HCT116 (cell line): ENCODE measurements at regions not wholly inside any gene's neighbourhood (a gene's known extent, or its start where the extent isn't known, plus 50 kb on each side); places are given as distances from the start of the nearest gene placed in this dataset.

Experiments used
- ATAC-seq: fragments of 200-7000 bp; cut with Tn5 transposase; 2 replicates; pipeline ENCODE4 v1.9.1; 2020; ENCODE audit warnings: mild to moderate bottlenecking, moderate library complexity
- BruUV-seq: library from RNA; stranded (reverse); fragments of 400-500 nt; replicated peaks from 2 replicates; lab custom pipeline; 2021; lab: Mats Ljungman, UMichigan
- CTCF ChIA-PET: fragments of 300-600 bp; sonication (Branson Sonifier 250); formaldehyde crosslinking; loops from one replicate; lab custom pipeline; 2021; ENCODE audit warnings: antibody characterized with exemption; lab: Charles Lee
- POLR2A ChIA-PET: fragments of 300-600, 350-600 bp; sonication (Branson Sonifier 250); formaldehyde crosslinking; loops from one replicate; lab custom pipeline; 2021; ENCODE audit warnings: antibody characterized with exemption; lab: Charles Lee
- RAD21 ChIA-PET, 2 experiments: fragments of 300-600 bp; sonication (Branson Sonifier 250); formaldehyde crosslinking; loops; one replicate each; lab custom pipeline; 2023; ENCODE audit warnings: low total read pairs in 2 of 2; ENCODE audit not compliant: uncharacterized antibody in 2 of 2, unreplicated experiment in 2 of 2, low non-redundant PET in 1 of 2; lab: Charles Lee
- DNase-seq: peaks from one replicate; pipeline ENCODE4 v3.0.0-alpha.2; 2010; ENCODE audit warnings: low read depth, low spot score
- H2AFZ ChIP-seq: fragments of 200-600 bp; shearing (Covaris generic), sonication (generic); 2 replicates; pipeline ENCODE4 v1.6.1; 2017; ENCODE audit warnings: low read depth, mixed run types, mixed read lengths, antibody characterized with exemption, low read length; ENCODE audit not compliant: poor library complexity, severe bottlenecking
- H3K27ac ChIP-seq: 2 replicates; pipeline ENCODE4 v1.5.1; 2012; ENCODE audit warnings: low read depth, low read length
- H3K27me3 ChIP-seq: fragments of 200-600 bp; sonication (generic); 2 replicates; pipeline ENCODE4 v1.6.1; 2016; ENCODE audit warnings: mixed run types, low read length, mixed read lengths; ENCODE audit not compliant: insufficient read depth
- H3K36me3 ChIP-seq, 2 experiments: fragments of 200-500 bp in 1 of 2; fragments of 200-600 bp in 1 of 2; sonication (Bioruptor generic) in 1 of 2; sonication (generic) in 1 of 2; 2 replicates each; pipeline versions ENCODE4 v1.5.1 to v1.6.1; 2014 to 2016; ENCODE audit warnings: low read length in 2 of 2, inconsistent platforms in 1 of 2, mixed read lengths in 1 of 2, mixed run types in 1 of 2; ENCODE audit not compliant: insufficient read depth in 2 of 2, control insufficient read depth in 1 of 2
- H3K4me1 ChIP-seq, 2 experiments: fragments of 200-600 bp in 1 of 2; sonication (generic) in 1 of 2; 2 replicates each; pipeline versions ENCODE4 v1.5.1 to v1.6.1; 2012 to 2017; ENCODE audit warnings: low read length in 2 of 2, inconsistent platforms in 1 of 2, mild to moderate bottlenecking in 1 of 2, mixed read lengths in 1 of 2, mixed run types in 1 of 2, moderate library complexity in 1 of 2; ENCODE audit not compliant: insufficient read depth in 2 of 2, control insufficient read depth in 1 of 2
- H3K4me2 ChIP-seq: fragments of 200-600 bp; sonication (generic); 2 replicates; pipeline ENCODE4 v1.6.1; 2017; ENCODE audit warnings: mixed run types, low read length, mixed read lengths
- H3K4me3 ChIP-seq, 2 experiments: fragments of 200-600 bp in 1 of 2; sonication (generic) in 1 of 2; replicated peaks in 1 of 2; 2 replicates each; pipeline ENCODE4 v1.5.1; 2011 to 2016; ENCODE audit warnings: low read length in 2 of 2, control low read depth in 1 of 2, low read depth in 1 of 2, mild to moderate bottlenecking in 1 of 2, mixed read lengths in 1 of 2, mixed run types in 1 of 2
- H3K79me2 ChIP-seq: fragments of 200-600 bp; sonication (generic); 2 replicates; pipeline ENCODE4 v1.6.1; 2017; ENCODE audit warnings: mild to moderate bottlenecking, mixed run types, low read length, moderate library complexity, mixed read lengths; ENCODE audit not compliant: insufficient read depth
- H3K9ac ChIP-seq: fragments of 200-600 bp; sonication (generic); 2 replicates; pipeline ENCODE4 v1.6.1; 2016; ENCODE audit warnings: low read length, mixed read lengths
- H3K9me2 ChIP-seq: fragments of 200-600 bp; sonication (generic), shearing (Covaris generic); 2 replicates; pipeline ENCODE4 v1.6.1; 2017; ENCODE audit warnings: mixed run types, mild to moderate bottlenecking, moderate library complexity; ENCODE audit not compliant: insufficient read depth
- H3K9me3 ChIP-seq, 2 experiments: fragments of 200-500 bp in 1 of 2; fragments of 200-600 bp in 1 of 2; sonication (Bioruptor generic) in 1 of 2; sonication (generic) in 1 of 2; 2 replicates each; pipeline ENCODE4 v1.6.1; 2014 to 2017; ENCODE audit warnings: low read length in 2 of 2, mixed read lengths in 2 of 2, inconsistent platforms in 1 of 2, low read depth in 1 of 2, mild to moderate bottlenecking in 1 of 2, mixed run types in 1 of 2, moderate library complexity in 1 of 2; ENCODE audit not compliant: control insufficient read depth in 1 of 2, insufficient read depth in 1 of 2
- H4K20me1 ChIP-seq: fragments of 200-600 bp; sonication (generic), shearing (Covaris generic); 2 replicates; pipeline ENCODE4 v1.6.1; 2017; ENCODE audit warnings: mixed run types, mild to moderate bottlenecking, moderate library complexity; ENCODE audit not compliant: insufficient read depth
- CEBPB ChIP-seq: IDR thresholded peaks from 2 replicates; pipeline ENCODE4 v1.6.1; 2012; ENCODE audit warnings: low read depth
- EGR1 ChIP-seq: IDR thresholded peaks from 2 replicates; pipeline ENCODE4 v1.6.1; 2012; ENCODE audit warnings: low read depth
- EZH2 ChIP-seq: fragments of 200-600 bp; sonication (generic); IDR thresholded peaks from 2 replicates; pipeline ENCODE4 v1.6.1; 2017; ENCODE audit warnings: antibody characterized with exemption, mixed run types
- EZH2phosphoT487 ChIP-seq: fragments of 200-600 bp; IDR thresholded peaks from 2 replicates; pipeline ENCODE4 v1.6.1; 2018; ENCODE audit warnings: antibody characterized with exemption, borderline replicate concordance
- FOSL1 ChIP-seq: IDR thresholded peaks from 2 replicates; pipeline ENCODE4 v1.6.1; 2012; ENCODE audit warnings: low read depth
- JUND ChIP-seq: IDR thresholded peaks from 2 replicates; pipeline ENCODE4 v1.6.1; 2012
- POLR2A ChIP-seq: IDR thresholded peaks from 2 replicates; pipeline ENCODE4 v1.7.0; 2011; ENCODE audit warnings: borderline replicate concordance; ENCODE audit not compliant: insufficient read depth, insufficient read length; ENCODE audit errors: extremely low read depth
- POLR2AphosphoS5 ChIP-seq: IDR thresholded peaks from 2 replicates; pipeline ENCODE4 v1.6.1; 2011; ENCODE audit warnings: mild to moderate bottlenecking, low read depth, low read length, moderate library complexity
- SIN3A ChIP-seq: IDR thresholded peaks from 2 replicates; pipeline ENCODE4 v1.6.1; 2012; ENCODE audit warnings: low read depth
- SRF ChIP-seq: IDR thresholded peaks from 2 replicates; pipeline ENCODE4 v1.6.1; 2012; ENCODE audit warnings: low read depth
- TCF7L2 ChIP-seq: IDR thresholded peaks from 2 replicates; pipeline ENCODE4 v1.7.0; 2011; ENCODE audit warnings: borderline replicate concordance, inconsistent platforms; ENCODE audit not compliant: insufficient read depth, insufficient read length; ENCODE audit errors: extremely low read depth
- ZFX ChIP-seq: fragments of 450-650 bp; IDR thresholded peaks from 2 replicates; pipeline ENCODE4 v1.6.1; 2017
- ZNF274 ChIP-seq: fragments of 200-500 bp; sonication (Bioruptor generic); IDR thresholded peaks from 2 replicates; pipeline ENCODE4 v1.6.1; 2014; ENCODE audit warnings: mild to moderate bottlenecking, low read depth, low read length, inconsistent platforms
- intact Hi-C: fragments of 100-400 bp; cut with micrococcal nuclease; formaldehyde crosslinking; loops from 2 replicates; pipeline ENCODE4 v1.10.0; 2022
- TF ChIP-seq, protein P1 (sequence below): IDR thresholded peaks from 2 replicates; pipeline ENCODE4 v1.6.1; 2011; ENCODE audit warnings: mild to moderate bottlenecking, low read length, moderate library complexity; ENCODE audit not compliant: insufficient replicate concordance; ENCODE audit errors: extremely low read depth
- TF ChIP-seq, protein P2 (sequence below): IDR thresholded peaks from 2 replicates; pipeline ENCODE4 v1.6.1; 2012; ENCODE audit warnings: low read depth
- TF ChIP-seq, protein P3 (sequence below), 3 experiments: fragments of 200-600 bp in 1 of 3; sonication (generic) in 1 of 3; IDR thresholded peaks in 2 of 3; conservative IDR thresholded peaks in 1 of 3; 2 replicates each; pipeline ENCODE4 v1.5.1; 2012 to 2017; ENCODE audit warnings: low read depth in 2 of 3, low read length in 2 of 3, antibody characterized with exemption in 1 of 3, borderline replicate concordance in 1 of 3, control low read depth in 1 of 3, mild to moderate bottlenecking in 1 of 3, mixed read lengths in 1 of 3, mixed run types in 1 of 3, moderate library complexity in 1 of 3; ENCODE audit not compliant: insufficient read depth in 1 of 3
- TF ChIP-seq, protein P4 (sequence below): IDR thresholded peaks from 2 replicates; pipeline ENCODE4 v1.6.1; 2012

DNA sequence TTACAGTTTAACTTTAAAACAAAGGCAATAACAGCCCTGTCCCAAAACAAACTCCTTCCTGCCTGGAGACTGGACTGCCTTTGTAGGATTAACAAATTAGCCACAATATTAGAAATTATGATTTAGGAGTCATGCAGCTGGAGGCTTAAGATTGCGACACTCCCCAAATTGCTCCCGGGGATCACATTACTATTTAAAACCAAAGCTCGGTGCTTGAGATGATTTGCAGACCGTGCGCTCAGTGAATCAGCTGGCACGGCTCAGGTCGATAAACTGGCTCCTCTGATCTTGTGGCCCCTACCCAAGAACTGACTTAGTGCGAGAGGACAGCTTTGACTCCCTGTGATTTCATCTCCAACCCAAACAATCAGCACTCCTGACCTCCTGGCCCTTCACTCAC is 829.3 kb downstream of the NLGN4X start:
- ChIA-PET CTCF (no interaction called here), RAD21 (no interaction called here), POLR2A (no interaction called here)
- no peak overlapping the region for H3K4me3 ChIP-seq
- H3K9me2 ChIP-seq, result no peaks in the 10 kb centered on the region
- H3K27me3 ChIP-seq, result no peaks in the 10 kb centered on the region
- ATAC-seq (no peak), DNase-seq (no peak)
- H3K4me1 ChIP-seq, result no peaks in the 10 kb centered on the region
- no peaks in the 10 kb centered on the region for H3K79me2 ChIP-seq
- H3K4me2 ChIP-seq, result no peak overlapping the region
- no peak overlapping the region for H3K9ac ChIP-seq
- no TSS peak for BruUV-seq
- no peak overlapping the region for H3K27ac ChIP-seq
- H3K9me3 ChIP-seq, result no peaks in the 10 kb centered on the region
- H3K36me3 ChIP-seq, result no peaks in the 10 kb centered on the region; a peak in 1 of 4 replicates
- H4K20me1 ChIP-seq, result no peaks in the 10 kb centered on the region
- TF ChIP-seq EZH2phosphoT487 (no peak), ZNF274 (no peak), POLR2A (no peak), EGR1 (no peak), EZH2 (no peak), SIN3A (no peak), JUND (no peak), SRF (no peak), CEBPB (no peak), TCF7L2 (no peak), FOSL1 (no peak), ZFX (no peak), POLR2AphosphoS5 (no peak)
- TF ChIP-seq, protein P1, sequence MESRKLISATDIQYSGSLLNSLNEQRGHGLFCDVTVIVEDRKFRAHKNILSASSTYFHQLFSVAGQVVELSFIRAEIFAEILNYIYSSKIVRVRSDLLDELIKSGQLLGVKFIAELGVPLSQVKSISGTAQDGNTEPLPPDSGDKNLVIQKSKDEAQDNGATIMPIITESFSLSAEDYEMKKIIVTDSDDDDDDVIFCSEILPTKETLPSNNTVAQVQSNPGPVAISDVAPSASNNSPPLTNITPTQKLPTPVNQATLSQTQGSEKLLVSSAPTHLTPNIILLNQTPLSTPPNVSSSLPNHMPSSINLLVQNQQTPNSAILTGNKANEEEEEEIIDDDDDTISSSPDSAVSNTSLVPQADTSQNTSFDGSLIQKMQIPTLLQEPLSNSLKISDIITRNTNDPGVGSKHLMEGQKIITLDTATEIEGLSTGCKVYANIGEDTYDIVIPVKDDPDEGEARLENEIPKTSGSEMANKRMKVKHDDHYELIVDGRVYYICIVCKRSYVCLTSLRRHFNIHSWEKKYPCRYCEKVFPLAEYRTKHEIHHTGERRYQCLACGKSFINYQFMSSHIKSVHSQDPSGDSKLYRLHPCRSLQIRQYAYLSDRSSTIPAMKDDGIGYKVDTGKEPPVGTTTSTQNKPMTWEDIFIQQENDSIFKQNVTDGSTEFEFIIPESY, result no peak
- TF ChIP-seq, protein P2, sequence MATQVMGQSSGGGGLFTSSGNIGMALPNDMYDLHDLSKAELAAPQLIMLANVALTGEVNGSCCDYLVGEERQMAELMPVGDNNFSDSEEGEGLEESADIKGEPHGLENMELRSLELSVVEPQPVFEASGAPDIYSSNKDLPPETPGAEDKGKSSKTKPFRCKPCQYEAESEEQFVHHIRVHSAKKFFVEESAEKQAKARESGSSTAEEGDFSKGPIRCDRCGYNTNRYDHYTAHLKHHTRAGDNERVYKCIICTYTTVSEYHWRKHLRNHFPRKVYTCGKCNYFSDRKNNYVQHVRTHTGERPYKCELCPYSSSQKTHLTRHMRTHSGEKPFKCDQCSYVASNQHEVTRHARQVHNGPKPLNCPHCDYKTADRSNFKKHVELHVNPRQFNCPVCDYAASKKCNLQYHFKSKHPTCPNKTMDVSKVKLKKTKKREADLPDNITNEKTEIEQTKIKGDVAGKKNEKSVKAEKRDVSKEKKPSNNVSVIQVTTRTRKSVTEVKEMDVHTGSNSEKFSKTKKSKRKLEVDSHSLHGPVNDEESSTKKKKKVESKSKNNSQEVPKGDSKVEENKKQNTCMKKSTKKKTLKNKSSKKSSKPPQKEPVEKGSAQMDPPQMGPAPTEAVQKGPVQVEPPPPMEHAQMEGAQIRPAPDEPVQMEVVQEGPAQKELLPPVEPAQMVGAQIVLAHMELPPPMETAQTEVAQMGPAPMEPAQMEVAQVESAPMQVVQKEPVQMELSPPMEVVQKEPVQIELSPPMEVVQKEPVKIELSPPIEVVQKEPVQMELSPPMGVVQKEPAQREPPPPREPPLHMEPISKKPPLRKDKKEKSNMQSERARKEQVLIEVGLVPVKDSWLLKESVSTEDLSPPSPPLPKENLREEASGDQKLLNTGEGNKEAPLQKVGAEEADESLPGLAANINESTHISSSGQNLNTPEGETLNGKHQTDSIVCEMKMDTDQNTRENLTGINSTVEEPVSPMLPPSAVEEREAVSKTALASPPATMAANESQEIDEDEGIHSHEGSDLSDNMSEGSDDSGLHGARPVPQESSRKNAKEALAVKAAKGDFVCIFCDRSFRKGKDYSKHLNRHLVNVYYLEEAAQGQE, result no peak
- TF ChIP-seq, protein P3, sequence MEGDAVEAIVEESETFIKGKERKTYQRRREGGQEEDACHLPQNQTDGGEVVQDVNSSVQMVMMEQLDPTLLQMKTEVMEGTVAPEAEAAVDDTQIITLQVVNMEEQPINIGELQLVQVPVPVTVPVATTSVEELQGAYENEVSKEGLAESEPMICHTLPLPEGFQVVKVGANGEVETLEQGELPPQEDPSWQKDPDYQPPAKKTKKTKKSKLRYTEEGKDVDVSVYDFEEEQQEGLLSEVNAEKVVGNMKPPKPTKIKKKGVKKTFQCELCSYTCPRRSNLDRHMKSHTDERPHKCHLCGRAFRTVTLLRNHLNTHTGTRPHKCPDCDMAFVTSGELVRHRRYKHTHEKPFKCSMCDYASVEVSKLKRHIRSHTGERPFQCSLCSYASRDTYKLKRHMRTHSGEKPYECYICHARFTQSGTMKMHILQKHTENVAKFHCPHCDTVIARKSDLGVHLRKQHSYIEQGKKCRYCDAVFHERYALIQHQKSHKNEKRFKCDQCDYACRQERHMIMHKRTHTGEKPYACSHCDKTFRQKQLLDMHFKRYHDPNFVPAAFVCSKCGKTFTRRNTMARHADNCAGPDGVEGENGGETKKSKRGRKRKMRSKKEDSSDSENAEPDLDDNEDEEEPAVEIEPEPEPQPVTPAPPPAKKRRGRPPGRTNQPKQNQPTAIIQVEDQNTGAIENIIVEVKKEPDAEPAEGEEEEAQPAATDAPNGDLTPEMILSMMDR (IDR thresholded peaks at IDR 0.05 in 2 of 3, conservative IDR thresholded peaks at IDR 0.05 in 1 of 3; ENCODE audit: borderline replicate concordance in 1 of 3, insufficient read depth in 1 of 3, low read depth in 2 of 3, low read length in 2 of 3), result no peak
- TF ChIP-seq, protein P4, sequence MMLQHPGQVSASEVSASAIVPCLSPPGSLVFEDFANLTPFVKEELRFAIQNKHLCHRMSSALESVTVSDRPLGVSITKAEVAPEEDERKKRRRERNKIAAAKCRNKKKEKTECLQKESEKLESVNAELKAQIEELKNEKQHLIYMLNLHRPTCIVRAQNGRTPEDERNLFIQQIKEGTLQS, result no peak
- intact Hi-C loops, result no loop called here
- H2AFZ ChIP-seq, result no peak overlapping the region
